Ishikawa (cell line): ENCODE measurements at regions not wholly inside any gene's neighbourhood (a gene's known extent, or its start where the extent isn't known, plus 50 kb on each side); places are given as distances from the start of the nearest gene placed in this dataset.

Source experiments
- CEBPB ChIP-seq: IDR thresholded peaks from 2 replicates; pipeline ENCODE4 v1.6.1; 2012
- CREB1 ChIP-seq: IDR thresholded peaks from 2 replicates; pipeline ENCODE4 v1.6.1; 2012; ENCODE audit warnings: low read depth
- EGR1 ChIP-seq: IDR thresholded peaks from 2 replicates; pipeline ENCODE4 v1.6.1; 2012
- EP300 ChIP-seq: IDR thresholded peaks from 2 replicates; pipeline ENCODE4 v1.6.1; 2012; ENCODE audit warnings: borderline replicate concordance
- FOXM1 ChIP-seq: IDR thresholded peaks from 2 replicates; pipeline ENCODE4 v1.6.1; 2012; ENCODE audit warnings: low read depth, borderline replicate concordance
- MAX ChIP-seq: IDR thresholded peaks from 2 replicates; pipeline ENCODE4 v1.6.1; 2012
- NFIC ChIP-seq: IDR thresholded peaks from 2 replicates; pipeline ENCODE4 v1.6.1; 2012
- RAD21 ChIP-seq: IDR thresholded peaks from 2 replicates; pipeline ENCODE4 v1.6.1; 2012; ENCODE audit warnings: low read depth
- REST ChIP-seq: IDR thresholded peaks from 2 replicates; pipeline ENCODE4 v1.6.1; 2012; ENCODE audit warnings: low read depth, mild to moderate bottlenecking
- TAF1 ChIP-seq: IDR thresholded peaks from 2 replicates; pipeline ENCODE4 v1.6.1; 2012; ENCODE audit warnings: low read depth, mild to moderate bottlenecking
- TCF12 ChIP-seq: IDR thresholded peaks from 2 replicates; pipeline ENCODE4 v1.6.1; 2012; ENCODE audit warnings: low read depth
- TEAD4 ChIP-seq: IDR thresholded peaks from 2 replicates; pipeline ENCODE4 v1.6.1; 2012
- USF1 ChIP-seq: IDR thresholded peaks from 2 replicates; pipeline ENCODE4 v1.6.1; 2012
- YY1 ChIP-seq: IDR thresholded peaks from 2 replicates; pipeline ENCODE4 v1.6.1; 2012; ENCODE audit warnings: low read depth
- ZBTB7A ChIP-seq: IDR thresholded peaks from 2 replicates; pipeline ENCODE4 v1.6.1; 2012; ENCODE audit warnings: low read depth

GRCh38 chr5:168030912-168031311 lies 260.5 kb upstream of the WWC1 start:
- TF ChIP-seq EP300 (no peak), TEAD4 (no peak), TCF12 (no peak), NFIC (no peak), REST (no peak), CREB1 (no peak), YY1 (no peak), CEBPB (no peak), FOXM1 (no peak), RAD21 (no peak), ZBTB7A (no peak), EGR1 (no peak), USF1 (no peak), TAF1 (no peak), MAX (no peak)

GRCh38 chr5:168031614-168032013 lies 259.8 kb upstream of the WWC1 start:
- TF ChIP-seq TCF12 (no peak), FOXM1 (no peak)

GRCh38 chr5:168039039-168039438 lies 252.4 kb upstream of the WWC1 start:
- TF ChIP-seq EGR1 (no peak), EP300 (no peak), TCF12 (no peak), TAF1 (no peak), CEBPB (no peak), REST (no peak), TEAD4 (no peak), CREB1 (no peak), MAX (no peak), ZBTB7A (no peak), USF1 (no peak)

GRCh38 chr5:168039566-168040248 lies 251.7 kb upstream of the WWC1 start:
- TF ChIP-seq REST (no peak), CEBPB (no peak)

- TF ChIP-seq EP300 (no peak), TAF1 (no peak), ZBTB7A (no peak)
These were observed 249.9 kb upstream of the WWC1 start for GRCh38 chr5:168041583-168041982.
